ENCODE measurements at regions not wholly inside any gene's neighbourhood (a gene's known extent, or its start where the extent isn't known, plus 50 kb on each side); places are given as distances from the start of the nearest gene placed in this dataset.
"Not testable (repeated sequence)": the region's sequence is repeated elsewhere in the genome, so short reads cannot be mapped to it uniquely, and the experiment has no call there.

- Mint-ChIP-seq H3K27ac (no peak overlapping the region), H3K4me3 (no peak overlapping the region), H3K4me1 (ENCODE audit: low read depth) (no peaks in the 10 kb centered on the region), H3K9me3 (peaks cover 12% of the 10 kb centered on the region), H3K36me3 (ENCODE audit: low read depth) (no peaks in the 10 kb centered on the region), H3K27me3 (ENCODE audit: insufficient read depth) (peaks cover 2% of the 10 kb centered on the region)
- DNase-seq (ENCODE audit: low spot score), result no peak
- intact Hi-C loops (cut with micrococcal nuclease), result no loop called here
These were observed 168.7 kb upstream of the TMCC3 start for GRCh38 chr12:94819011-94819410.

GRCh38 chr12:94817695-94818075, 167.3 kb upstream of the TMCC3 start:
- intact Hi-C loops (cut with micrococcal nuclease), result no loop called here
- H3K4me1 Mint-ChIP-seq (ENCODE audit: low read depth), result no peaks in the 10 kb centered on the region
- H3K27me3 Mint-ChIP-seq (ENCODE audit: insufficient read depth), result peaks cover 2% of the 10 kb centered on the region
- DNase-seq (ENCODE audit: low spot score), result no peak
- no peaks in the 10 kb centered on the region for H3K36me3 Mint-ChIP-seq (ENCODE audit: low read depth)
- H3K27ac Mint-ChIP-seq, result no peak overlapping the region
- H3K9me3 Mint-ChIP-seq, result peaks cover 25% of the 10 kb centered on the region
- H3K4me3 Mint-ChIP-seq, result no peak overlapping the region

GRCh38 chr12:94817201-94817600, 166.8 kb upstream of the TMCC3 start:
- H3K4me1 Mint-ChIP-seq (ENCODE audit: low read depth); H3K27ac Mint-ChIP-seq; H3K4me3 Mint-ChIP-seq; DNase-seq (ENCODE audit: low spot score); H3K36me3 Mint-ChIP-seq (ENCODE audit: low read depth); intact Hi-C loops (cut with micrococcal nuclease); H3K27me3 Mint-ChIP-seq (ENCODE audit: insufficient read depth): not testable (repeated sequence)
- peaks cover 29% of the 10 kb centered on the region for H3K9me3 Mint-ChIP-seq

DNA sequence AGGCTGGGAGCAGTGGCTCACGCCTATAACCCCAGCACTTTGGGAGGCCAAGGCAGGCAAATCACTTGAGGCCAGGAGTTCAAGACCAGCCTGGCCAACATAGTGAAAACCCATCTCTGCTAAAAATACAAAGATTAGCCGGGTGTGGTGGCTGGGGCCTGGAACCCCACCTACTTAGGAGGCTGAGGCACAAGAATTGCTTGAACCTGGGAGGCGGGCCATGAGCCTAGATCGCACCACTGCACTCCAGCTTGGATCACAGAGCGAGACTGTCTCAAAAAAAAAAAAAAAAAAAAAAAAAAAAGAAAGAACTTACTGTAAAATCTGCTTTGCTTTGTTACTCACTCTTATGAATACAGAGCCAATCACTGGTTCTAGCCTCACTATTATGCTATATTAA, 166.4 kb upstream of the TMCC3 start:
- H3K27me3 Mint-ChIP-seq (ENCODE audit: insufficient read depth); H3K4me1 Mint-ChIP-seq (ENCODE audit: low read depth); DNase-seq (ENCODE audit: low spot score); H3K4me3 Mint-ChIP-seq; H3K27ac Mint-ChIP-seq; H3K36me3 Mint-ChIP-seq (ENCODE audit: low read depth); intact Hi-C loops (cut with micrococcal nuclease): not testable (repeated sequence)
- peaks cover 29% of the 10 kb centered on the region for H3K9me3 Mint-ChIP-seq

DNA sequence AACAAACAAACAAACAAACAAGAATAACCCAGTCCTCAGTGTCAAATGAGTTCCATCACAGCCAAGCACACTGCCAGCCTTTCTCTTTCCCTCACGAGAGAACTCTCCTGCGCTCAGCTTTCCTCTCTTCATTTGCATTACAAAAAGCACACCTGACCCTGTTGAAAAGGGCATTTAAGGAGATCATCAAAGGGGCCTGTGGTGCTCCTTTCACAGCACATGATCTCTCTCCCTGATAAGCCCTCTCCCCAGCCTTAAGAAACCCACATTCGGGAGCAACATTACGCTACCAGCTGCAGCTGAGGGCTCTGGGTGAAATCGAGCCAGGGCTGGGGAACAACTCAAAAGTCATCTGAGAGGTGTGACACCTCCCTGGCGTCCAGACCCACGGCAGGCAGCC, 165.6 kb upstream of the TMCC3 start:
- intact Hi-C loops (cut with micrococcal nuclease), result no loop called here
- Mint-ChIP-seq H3K9me3 (peaks cover 29% of the 10 kb centered on the region), H3K4me3 (no peak overlapping the region), H3K27me3 (ENCODE audit: insufficient read depth) (peaks cover 2% of the 10 kb centered on the region), H3K36me3 (ENCODE audit: low read depth) (no peaks in the 10 kb centered on the region), H3K27ac (no peak overlapping the region), H3K4me1 (ENCODE audit: low read depth) (no peaks in the 10 kb centered on the region)
- no peak for DNase-seq (ENCODE audit: low spot score)

- H3K4me1 Mint-ChIP-seq (ENCODE audit: low read depth), result no peaks in the 10 kb centered on the region
- no peak overlapping the region for H3K27ac Mint-ChIP-seq
- no peak overlapping the region for H3K4me3 Mint-ChIP-seq
- H3K9me3 Mint-ChIP-seq, result peaks cover 30% of the 10 kb centered on the region
- intact Hi-C loops (cut with micrococcal nuclease), result no loop called here
- peaks cover 2% of the 10 kb centered on the region for H3K27me3 Mint-ChIP-seq (ENCODE audit: insufficient read depth)
- DNase-seq (ENCODE audit: low spot score), result no peak
- H3K36me3 Mint-ChIP-seq (ENCODE audit: low read depth), result no peaks in the 10 kb centered on the region
These were observed 165.1 kb upstream of the TMCC3 start for GRCh38 chr12:94815450-94815849.

DNA sequence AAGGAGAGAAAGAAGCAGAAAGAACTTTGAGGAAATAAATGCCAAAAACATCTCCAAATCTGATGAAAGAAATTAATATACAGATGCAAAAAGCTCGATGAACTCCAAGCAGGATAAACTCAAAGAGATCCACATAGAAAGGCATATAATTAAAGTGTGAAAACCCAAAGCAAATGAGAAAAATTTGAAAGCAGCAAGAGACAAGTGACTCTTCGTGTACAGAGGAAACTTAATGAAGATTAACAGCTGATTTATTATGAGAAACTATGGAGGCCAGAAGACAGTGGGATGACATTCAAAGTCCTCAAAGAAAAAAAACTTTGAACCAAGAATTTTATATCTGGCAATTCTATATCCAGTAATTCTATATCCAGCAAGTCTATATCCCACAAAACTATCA, 163.0 kb upstream of the TMCC3 start:
- H3K4me1 Mint-ChIP-seq (ENCODE audit: low read depth), result no peaks in the 10 kb centered on the region
- H3K4me3 Mint-ChIP-seq, result no peak overlapping the region
- no peak for DNase-seq (ENCODE audit: low spot score)
- no peaks in the 10 kb centered on the region for H3K27me3 Mint-ChIP-seq (ENCODE audit: insufficient read depth)
- no peak overlapping the region for H3K27ac Mint-ChIP-seq
- no peaks in the 10 kb centered on the region for H3K36me3 Mint-ChIP-seq (ENCODE audit: low read depth)
- intact Hi-C loops (cut with micrococcal nuclease), result no loop called here
- H3K9me3 Mint-ChIP-seq, result peaks cover 43% of the 10 kb centered on the region

- H3K4me1 Mint-ChIP-seq (ENCODE audit: low read depth), result no peaks in the 10 kb centered on the region
- intact Hi-C loops (cut with micrococcal nuclease), result no loop called here
- peaks cover 43% of the 10 kb centered on the region for H3K9me3 Mint-ChIP-seq
- no peak for DNase-seq (ENCODE audit: low spot score)
- H3K36me3 Mint-ChIP-seq (ENCODE audit: low read depth), result no peaks in the 10 kb centered on the region
- no peak overlapping the region for H3K4me3 Mint-ChIP-seq
- H3K27me3 Mint-ChIP-seq (ENCODE audit: insufficient read depth), result no peaks in the 10 kb centered on the region
- no peak overlapping the region for H3K27ac Mint-ChIP-seq
These were observed 162.0 kb upstream of the TMCC3 start for GRCh38 chr12:94812345-94812744.

GRCh38 chr12:94811611-94812010, 161.3 kb upstream of the TMCC3 start:
- no peaks in the 10 kb centered on the region for H3K4me1 Mint-ChIP-seq (ENCODE audit: low read depth)
- peaks cover 43% of the 10 kb centered on the region for H3K9me3 Mint-ChIP-seq
- no peaks in the 10 kb centered on the region for H3K36me3 Mint-ChIP-seq (ENCODE audit: low read depth)
- no peaks in the 10 kb centered on the region for H3K27me3 Mint-ChIP-seq (ENCODE audit: insufficient read depth)
- no peak overlapping the region for H3K27ac Mint-ChIP-seq
- no peak for DNase-seq (ENCODE audit: low spot score)
- intact Hi-C loops (cut with micrococcal nuclease), result no loop called here
- no peak overlapping the region for H3K4me3 Mint-ChIP-seq

DNA sequence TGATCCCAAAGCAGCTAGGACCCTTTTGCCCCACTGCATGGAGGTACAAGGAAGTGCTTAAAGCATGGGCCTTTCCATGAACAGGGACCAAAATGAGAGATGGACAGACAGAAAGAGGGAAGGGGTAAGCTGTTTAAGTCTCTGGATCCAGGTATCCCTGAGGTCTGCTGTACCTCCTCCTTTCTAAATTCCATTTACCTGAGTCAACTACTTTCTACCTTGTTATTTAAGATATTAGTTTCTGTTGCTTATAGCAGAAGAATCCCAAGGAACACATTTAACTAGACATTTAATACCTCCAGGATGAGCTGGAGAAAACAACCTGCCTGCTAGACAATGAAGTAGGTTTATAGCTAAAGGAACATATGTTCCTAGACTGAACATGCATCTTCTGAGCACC, 157.6 kb upstream of the TMCC3 start:
- H3K27ac Mint-ChIP-seq, result no peak overlapping the region
- H3K9me3 Mint-ChIP-seq, result peaks cover 20% of the 10 kb centered on the region
- intact Hi-C loops (cut with micrococcal nuclease), result no loop called here
- no peak overlapping the region for H3K4me3 Mint-ChIP-seq
- H3K36me3 Mint-ChIP-seq (ENCODE audit: low read depth), result no peaks in the 10 kb centered on the region
- no peaks in the 10 kb centered on the region for H3K4me1 Mint-ChIP-seq (ENCODE audit: low read depth)
- no peaks in the 10 kb centered on the region for H3K27me3 Mint-ChIP-seq (ENCODE audit: insufficient read depth)
- no peak for DNase-seq (ENCODE audit: low spot score)

DNA sequence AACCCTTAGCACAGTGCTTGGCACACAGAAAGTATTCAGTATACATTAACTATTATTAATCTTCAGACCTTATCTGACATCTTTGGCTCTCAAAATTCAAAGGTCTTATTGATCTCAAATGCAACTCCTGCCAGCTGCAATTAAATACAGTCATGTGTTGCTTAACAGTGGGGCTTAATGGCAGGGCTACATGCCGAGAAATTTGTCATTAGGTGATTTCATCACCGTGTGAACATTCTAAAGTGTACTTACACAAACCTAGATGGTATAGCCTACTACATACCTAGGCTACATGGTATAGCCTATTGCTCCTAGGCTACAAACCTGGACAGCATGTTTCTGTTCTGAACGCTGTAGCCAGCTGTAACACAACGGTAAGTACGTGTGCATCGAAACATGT, 156.3 kb upstream of the TMCC3 start:
- DNase-seq (ENCODE audit: low spot score), result no peak
- peaks cover 13% of the 10 kb centered on the region for H3K9me3 Mint-ChIP-seq
- H3K4me1 Mint-ChIP-seq (ENCODE audit: low read depth), result no peaks in the 10 kb centered on the region
- no peaks in the 10 kb centered on the region for H3K36me3 Mint-ChIP-seq (ENCODE audit: low read depth)
- H3K27ac Mint-ChIP-seq, result no peak overlapping the region
- no peaks in the 10 kb centered on the region for H3K27me3 Mint-ChIP-seq (ENCODE audit: insufficient read depth)
- intact Hi-C loops (cut with micrococcal nuclease), result no loop called here
- no peak overlapping the region for H3K4me3 Mint-ChIP-seq

DNA sequence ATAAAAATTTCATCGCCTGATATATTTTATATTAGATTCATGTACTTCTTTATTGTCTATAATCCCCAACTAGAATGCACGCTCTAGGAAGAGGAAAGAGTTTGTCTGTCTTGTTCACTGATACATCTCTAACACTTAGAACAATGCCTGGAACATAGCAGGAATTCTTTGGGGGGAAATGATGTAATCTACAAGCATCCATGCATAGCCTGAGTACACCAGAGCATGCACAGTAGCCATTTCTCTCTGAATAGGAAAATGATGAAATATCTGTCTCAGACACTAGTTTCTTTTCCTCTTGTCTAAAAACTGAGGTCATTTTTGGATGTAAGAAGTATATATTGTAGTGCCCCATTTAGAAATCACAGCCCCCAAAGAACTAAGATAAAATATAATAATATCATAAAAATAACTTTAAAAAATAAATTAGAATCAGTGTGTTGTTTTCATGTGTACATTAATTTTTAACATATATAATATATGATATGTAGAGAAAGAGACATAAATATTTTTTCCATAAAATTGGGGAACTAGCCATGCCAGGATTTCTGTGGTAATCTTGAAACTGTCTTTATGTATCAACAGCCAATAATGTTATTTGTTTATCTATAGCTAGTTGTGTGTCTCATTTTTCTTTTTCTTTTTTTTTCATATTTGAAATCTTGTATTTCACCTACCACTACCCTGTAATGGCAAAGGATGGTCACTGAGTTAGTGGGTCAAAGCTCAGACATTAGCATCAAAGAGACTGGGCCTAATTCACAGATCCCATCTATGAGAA, 155.6 kb upstream of the TMCC3 start:
- Mint-ChIP-seq H3K27me3 (ENCODE audit: insufficient read depth) (no peaks in the 10 kb centered on the region), H3K27ac (no peak overlapping the region), H3K4me3 (no peak overlapping the region), H3K36me3 (ENCODE audit: low read depth) (no peaks in the 10 kb centered on the region), H3K9me3 (peaks cover 13% of the 10 kb centered on the region), H3K4me1 (ENCODE audit: low read depth) (no peaks in the 10 kb centered on the region)
- intact Hi-C loops (cut with micrococcal nuclease), result no loop called here
- no peak for DNase-seq (ENCODE audit: low spot score)

- no peaks in the 10 kb centered on the region for H3K4me1 Mint-ChIP-seq (ENCODE audit: low read depth)
These were observed 153.6 kb upstream of the TMCC3 start for GRCh38 chr12:94803939-94804338.

GRCh38 chr12:94802796-94803195, 152.4 kb upstream of the TMCC3 start:
- Mint-ChIP-seq H3K27me3 (ENCODE audit: insufficient read depth) (peaks cover 7% of the 10 kb centered on the region), H3K4me1 (ENCODE audit: low read depth) (no peaks in the 10 kb centered on the region), H3K36me3 (ENCODE audit: low read depth) (no peaks in the 10 kb centered on the region), H3K9me3 (no peaks in the 10 kb centered on the region), H3K27ac (no peak overlapping the region), H3K4me3 (no peak overlapping the region)
- intact Hi-C loops (cut with micrococcal nuclease), result no loop called here
- no peak for DNase-seq (ENCODE audit: low spot score)

More at GRCh38 chr12:94803939-94804338, 153.6 kb upstream of the TMCC3 start:
- Mint-ChIP-seq H3K27ac (no peak overlapping the region), H3K36me3 (ENCODE audit: low read depth) (no peaks in the 10 kb centered on the region), H3K27me3 (ENCODE audit: insufficient read depth) (peaks cover 2% of the 10 kb centered on the region), H3K4me3 (no peak overlapping the region), H3K9me3 (peaks cover under 1% of the 10 kb centered on the region)
- intact Hi-C loops (cut with micrococcal nuclease), result no loop called here
- no peak for DNase-seq (ENCODE audit: low spot score)

Data from activated T-helper 1 cell treated with anti-CD3 and anti-CD28 coated beads, Interleukin-12 subunit alpha, Interleukin-12 subunit beta, Interleukin-2, Interleukin-4 antibody, amounts not matched to agents 30 ng/mL and 10 ng/mL and 1 ng/mL, durations not matched to agents 14 hours and 24 hours and 36 hours (primary cell).